HL-60 (cell line): ENCODE measurements at regions not wholly inside any gene's neighbourhood (a gene's known extent, or its start where the extent isn't known, plus 50 kb on each side); places are given as distances from the start of the nearest gene placed in this dataset.

Experiments
- DNase-seq, 2 experiments: peaks; one replicate each; pipeline ENCODE4 v3.0.0-alpha.2; 2010 to 2020; ENCODE audit warnings: low read depth in 1 of 2, low spot score in 1 of 2
- H3K27ac ChIP-seq: fragments of 250-450 bp; sonication (Bioruptor Pico); replicated peaks from 2 replicates; pipeline ENCODE4 v1.5.1; 2020; ENCODE audit warnings: mild to moderate bottlenecking, moderate library complexity
- H3K27me3 ChIP-seq: fragments of 250-450 bp; sonication (Bioruptor Pico); 2 replicates; pipeline ENCODE4 v1.5.1; 2021; ENCODE audit warnings: mild to moderate bottlenecking, moderate library complexity; ENCODE audit not compliant: insufficient read depth, poor library complexity, severe bottlenecking
- H3K4me3 ChIP-seq: replicated peaks from 2 replicates; pipeline ENCODE4 v1.5.1; 2011; ENCODE audit warnings: mild to moderate bottlenecking, control low read depth, low read length; ENCODE audit not compliant: insufficient read depth
- CTCF ChIP-seq: IDR thresholded peaks from one replicate; pipeline ENCODE4 v1.5.1; 2011; ENCODE audit warnings: low read length, control low read depth, inconsistent platforms; ENCODE audit not compliant: insufficient read depth
- GABPA ChIP-seq: IDR thresholded peaks from 2 replicates; pipeline ENCODE4 v1.6.1; 2012; ENCODE audit warnings: low read depth
- POLR2AphosphoS5 ChIP-seq: IDR thresholded peaks from 2 replicates; pipeline ENCODE4 v1.6.1; 2012; ENCODE audit warnings: low read depth
- REST ChIP-seq: IDR thresholded peaks from 2 replicates; pipeline ENCODE4 v1.6.1; 2012; ENCODE audit warnings: low read depth; ENCODE audit not compliant: insufficient replicate concordance
- SPI1 ChIP-seq: IDR thresholded peaks from 2 replicates; pipeline ENCODE4 v1.6.1; 2012; ENCODE audit warnings: low read depth, mild to moderate bottlenecking, borderline replicate concordance

- DNase-seq, result peak; percentile 26 to 28
- TF ChIP-seq REST (no peak), GABPA (no peak), SPI1 (no peak), CTCF (peak; percentile 43), POLR2AphosphoS5 (no peak)
- no peaks in the 10 kb centered on the region for H3K27me3 ChIP-seq
- no peak overlapping the region for H3K4me3 ChIP-seq
- no peak overlapping the region for H3K27ac ChIP-seq
These were observed 106.0 kb downstream of the MEX3B start for GRCh38 chr15:81939604-81940440.

GRCh38 chr15:81937189-81937588 lies 108.6 kb downstream of the MEX3B start:
- no peak for TF ChIP-seq GABPA
- TF ChIP-seq POLR2AphosphoS5, result no peak
- no peak for TF ChIP-seq CTCF
- TF ChIP-seq SPI1, result no peak
- TF ChIP-seq REST, result no peak
- H3K27me3 ChIP-seq, result no peaks in the 10 kb centered on the region
- no peak overlapping the region for H3K27ac ChIP-seq
- no peak overlapping the region for H3K4me3 ChIP-seq
- no peak for DNase-seq

GRCh38 chr15:81930582-81931369 lies 115.0 kb downstream of the MEX3B start:
- TF ChIP-seq POLR2AphosphoS5 (no peak), CTCF (no peak), GABPA (no peak), SPI1 (no peak), REST (no peak)
- Histone ChIP-seq H3K27me3 (no peaks in the 10 kb centered on the region), H3K4me3 (no peak overlapping the region), H3K27ac (no peak overlapping the region)
- DNase-seq, result no peak
